HG03175 (cell line): ENCODE measurements at regions not wholly inside any gene's neighbourhood (a gene's known extent, or its start where the extent isn't known, plus 50 kb on each side); places are given as distances from the start of the nearest gene placed in this dataset.

Experiments used
- ATAC-seq: cut with Tn5 transposase; IDR thresholded peaks from one replicate; pipeline ENCODE4 v1.9.1; 2021; ENCODE audit warnings: mild to moderate bottlenecking, moderate library complexity; ENCODE audit not compliant: unreplicated experiment

GRCh38 chr12:111180426-111181142 is 188.3 kb downstream of the PHETA1 start:
- no peak for ATAC-seq

GRCh38 chr12:111178181-111179081 is 190.5 kb downstream of the PHETA1 start:
- ATAC-seq, result no peak

DNA sequence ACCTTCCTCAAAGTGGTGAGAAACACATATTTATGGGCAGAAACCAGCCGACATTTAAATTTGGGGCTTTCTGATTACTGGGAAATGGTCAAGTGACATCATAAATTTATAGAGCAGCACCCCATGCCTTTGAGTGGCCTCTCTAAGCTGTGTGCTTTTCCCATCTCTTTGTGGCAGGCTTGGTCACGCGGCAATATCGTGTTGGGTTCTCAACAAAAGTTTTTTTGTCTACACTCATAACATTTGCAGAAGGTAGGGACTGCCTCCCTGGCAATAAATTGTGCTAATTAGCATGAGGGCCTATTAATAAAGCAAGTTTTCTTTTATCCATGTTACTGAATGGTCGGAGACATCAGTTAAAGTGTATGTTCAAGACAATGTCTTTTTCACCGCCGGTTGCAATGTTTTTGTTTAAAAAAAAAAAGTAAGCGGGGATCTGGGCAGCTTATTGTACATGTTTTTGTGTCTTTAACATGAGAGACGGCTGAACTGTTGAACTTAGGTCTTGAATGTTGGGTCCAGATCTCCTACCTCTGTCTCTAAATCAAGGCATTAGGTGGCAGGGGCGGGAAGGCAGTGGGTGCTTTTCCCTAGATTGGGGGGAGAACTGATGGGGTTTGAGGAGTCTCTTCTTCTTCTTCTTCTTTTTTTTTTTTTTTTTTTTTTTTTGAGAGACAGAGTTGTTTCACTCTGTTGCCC is 193.3 kb downstream of the PHETA1 start:
- ATAC-seq, result no peak

- no peak for ATAC-seq
These were observed 193.9 kb downstream of the PHETA1 start for GRCh38 chr12:111174961-111175345.

GRCh38 chr12:111174251-111174960 is 194.5 kb downstream of the PHETA1 start:
- ATAC-seq, result no peak

GRCh38 chr12:111173836-111174235 is 195.1 kb downstream of the PHETA1 start:
- ATAC-seq, result no peak

GRCh38 chr12:111173391-111173790 is 195.5 kb downstream of the PHETA1 start:
- no peak for ATAC-seq

- ATAC-seq, result no peak
These were observed 196.1 kb downstream of the PHETA1 start for GRCh38 chr12:111172786-111173185.

GRCh38 chr12:111171832-111172231 is 197.1 kb downstream of the PHETA1 start:
- no peak for ATAC-seq

DNA sequence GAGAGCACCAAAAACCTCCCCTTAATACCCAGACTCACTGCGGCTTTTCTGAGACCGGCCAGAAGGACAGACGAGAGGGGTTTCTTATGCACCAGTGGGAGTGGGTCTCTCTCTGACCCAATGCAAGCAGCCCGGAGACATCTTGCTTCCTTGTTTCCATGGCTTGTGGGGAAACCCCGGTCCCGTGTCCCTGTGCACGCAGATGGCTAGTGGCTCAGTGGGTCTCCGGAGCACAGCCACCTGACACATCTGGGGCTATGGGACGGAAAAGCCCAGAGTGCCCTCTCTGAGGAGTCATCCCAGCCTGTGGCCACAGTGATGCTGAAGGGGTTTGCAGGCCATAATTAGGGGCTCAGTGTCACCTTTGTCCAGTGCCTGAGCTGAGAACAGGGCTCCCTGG is 197.6 kb downstream of the PHETA1 start:
- ATAC-seq, result no peak

DNA sequence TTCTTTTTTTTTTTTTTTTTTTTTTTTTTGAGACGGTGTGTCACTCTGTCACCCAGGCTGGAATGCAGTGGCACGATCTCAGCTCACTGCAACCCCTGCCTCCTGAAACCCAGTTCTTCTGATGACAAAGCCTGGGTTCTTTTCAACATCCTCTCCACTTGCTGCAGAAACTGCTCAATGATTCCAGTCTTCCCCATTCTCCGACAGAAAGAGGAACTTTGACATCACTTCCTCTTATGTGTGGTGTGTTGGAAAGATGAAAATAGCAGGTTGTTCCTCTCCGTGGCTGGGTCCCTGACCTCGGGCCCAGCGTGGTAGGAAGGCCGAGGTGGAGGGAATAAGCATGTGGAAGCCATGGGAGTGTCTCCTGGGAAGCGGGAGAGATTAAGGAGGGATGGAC is 198.4 kb downstream of the PHETA1 start:
- no peak for ATAC-seq

GRCh38 chr12:111169456-111169855 is 199.4 kb downstream of the PHETA1 start:
- ATAC-seq, result no peak

GRCh38 chr12:111169032-111169431 is 199.9 kb downstream of the PHETA1 start:
- ATAC-seq, result no peak

DNA sequence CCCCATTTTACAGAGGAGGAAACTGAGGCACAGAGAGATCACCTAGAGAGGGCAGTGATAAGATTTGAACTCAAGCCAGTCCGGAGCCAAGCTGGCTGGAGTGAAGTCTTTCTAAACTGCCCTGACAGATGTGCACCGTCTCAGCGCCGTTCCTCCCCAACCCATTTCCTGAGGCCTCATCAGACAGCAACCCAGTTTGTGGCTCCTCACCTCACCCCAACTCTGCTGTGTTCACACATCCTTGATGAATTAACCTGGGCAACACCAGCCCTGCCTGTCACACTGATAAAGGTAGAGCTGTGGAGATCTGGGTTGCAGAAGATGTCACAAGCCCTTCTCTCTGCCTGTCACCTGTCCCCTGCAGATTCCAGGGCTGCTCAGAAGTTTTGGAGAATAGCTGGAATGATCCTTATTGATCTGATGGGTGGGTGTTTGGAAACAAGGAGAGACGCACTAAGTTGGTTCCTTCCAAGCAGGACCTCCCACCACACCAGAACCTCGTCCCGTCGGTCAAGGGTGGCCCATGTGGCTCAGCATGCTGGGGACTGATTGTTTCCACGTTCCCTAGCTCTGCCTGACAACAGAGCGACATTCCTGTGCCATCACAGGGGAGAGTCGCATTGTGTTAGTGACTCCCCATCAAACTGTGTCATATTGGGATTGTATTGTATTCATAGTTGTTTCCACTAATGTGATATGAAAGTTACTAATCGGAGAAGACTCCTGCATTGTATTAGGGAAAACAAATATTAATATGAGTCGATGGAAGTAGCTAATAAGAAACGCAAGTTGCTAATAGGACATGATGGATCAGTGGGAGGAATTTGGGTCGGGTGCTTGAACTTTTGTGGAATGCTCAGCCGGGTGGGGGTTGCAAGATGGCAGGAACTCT is 200.6 kb downstream of the PHETA1 start:
- no peak for ATAC-seq

DNA sequence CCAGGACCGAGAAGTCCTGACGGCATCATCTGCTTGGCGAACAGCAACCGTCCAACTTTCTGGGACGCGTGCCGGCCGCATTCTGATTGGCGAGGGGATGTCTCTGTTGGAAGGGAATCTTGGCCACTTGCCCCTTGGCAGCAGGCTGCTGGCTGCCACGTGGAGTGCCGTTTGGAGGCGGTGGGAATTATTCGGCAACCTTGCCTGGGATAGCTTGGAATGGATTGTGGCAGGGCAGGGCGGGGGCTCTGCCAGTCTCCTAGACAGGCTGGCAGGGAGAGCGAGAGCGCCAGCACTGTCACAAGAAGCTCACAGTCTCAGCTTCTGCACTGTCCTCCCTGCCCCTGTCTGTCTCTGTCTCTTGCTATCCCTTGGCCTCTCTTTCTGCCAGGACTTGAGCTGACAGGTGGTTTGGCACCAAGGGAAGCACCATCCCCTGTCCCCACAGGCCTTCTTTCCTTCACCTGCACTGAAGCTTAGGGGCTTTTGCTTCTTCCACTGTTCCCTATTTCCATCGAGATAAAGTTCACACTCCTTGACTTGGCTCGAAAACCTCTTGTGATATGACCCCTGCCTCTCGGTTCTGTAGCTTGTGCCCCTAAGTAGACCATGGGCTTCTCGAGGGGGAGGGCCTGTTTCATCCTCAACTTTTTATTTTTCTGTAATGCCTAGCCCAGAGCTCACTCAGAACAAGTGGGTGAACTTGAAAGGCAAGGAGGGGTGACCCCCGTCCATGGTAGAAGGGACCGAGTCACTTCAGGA is 201.9 kb downstream of the PHETA1 start:
- no peak for ATAC-seq

DNA sequence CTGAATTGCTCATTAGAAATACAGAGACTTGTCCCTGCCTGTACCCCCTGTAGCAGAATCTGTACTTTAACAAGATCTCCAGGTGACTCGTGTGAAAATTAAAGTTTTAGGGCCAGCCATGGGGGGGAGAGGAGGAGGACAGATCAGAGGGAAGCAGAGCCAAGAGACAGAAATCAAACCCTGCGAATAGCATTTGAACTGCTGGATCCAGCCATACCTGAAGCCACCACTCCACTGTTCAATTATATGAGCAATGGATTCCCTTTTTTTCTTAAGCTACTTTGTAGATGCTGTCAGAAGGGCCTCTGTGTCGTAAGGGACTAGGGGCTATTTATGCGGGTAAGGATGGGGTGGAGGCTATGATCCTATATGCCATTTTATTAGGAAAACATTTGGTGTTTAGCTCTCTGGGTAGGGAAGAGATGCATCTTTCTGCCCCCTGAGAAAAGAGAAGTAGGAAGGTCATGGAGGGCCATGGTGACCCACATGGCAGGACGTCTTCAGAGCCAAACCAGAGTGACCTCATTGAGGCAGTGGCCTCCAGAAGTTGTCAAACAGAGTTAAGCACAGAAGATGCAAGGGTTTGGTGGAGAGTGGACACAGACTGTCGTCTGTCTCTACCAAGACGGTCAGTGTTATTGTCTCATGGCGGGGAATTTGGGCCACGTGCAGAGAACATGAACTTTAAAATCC is 203.9 kb downstream of the PHETA1 start:
- no peak for ATAC-seq

DNA sequence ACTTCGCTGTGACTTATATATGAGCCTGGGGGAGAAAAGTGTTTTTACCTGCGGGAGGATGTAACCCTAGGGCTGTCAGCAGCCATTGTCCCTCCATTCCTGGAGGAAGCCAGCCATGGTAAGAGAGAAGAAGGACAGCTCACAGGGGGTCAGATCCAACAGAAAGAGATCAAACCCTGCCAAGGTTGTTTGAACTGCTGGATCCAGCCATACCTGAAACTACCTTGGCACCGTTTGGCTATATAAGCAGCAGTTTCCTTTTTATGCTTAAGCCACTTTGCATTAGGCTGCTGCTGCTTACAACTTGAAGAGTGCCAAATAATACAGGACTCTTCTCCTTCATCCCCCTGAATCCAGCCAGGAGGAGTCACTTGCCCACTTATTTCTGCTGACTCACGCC is 205.5 kb downstream of the PHETA1 start:
- ATAC-seq, result no peak

GRCh38 chr12:111161898-111162297 is 207.0 kb downstream of the PHETA1 start:
- ATAC-seq, result no peak
